B cell (primary cell): ENCODE measurements at regions not wholly inside any gene's neighbourhood (a gene's known extent, or its start where the extent isn't known, plus 50 kb on each side); places are given as distances from the start of the nearest gene placed in this dataset.

Experiments used
- ATAC-seq: fragments of 200-7000 bp; cut with Tn5 transposase; one replicate; pipeline ENCODE4 v1.10.0; 2021; ENCODE audit warnings: low read depth, mild to moderate bottlenecking, moderate number of reproducible peaks, moderate library complexity
- CTCF ChIA-PET: fragments of 350-600 bp; sonication (Branson Sonifier 250); formaldehyde crosslinking; loops from one replicate; lab custom pipeline; 2021; ENCODE audit warnings: antibody characterized with exemption, inconsistent platforms; lab: Charles Lee
- POLR2A ChIA-PET: fragments of 350-600 bp; sonication (Branson Sonifier 250); formaldehyde crosslinking; loops from one replicate; lab custom pipeline; 2021; ENCODE audit warnings: antibody characterized with exemption; lab: Charles Lee
- DNase-seq: peaks from one replicate; pipeline ENCODE4 v3.0.0; 2013
- H2AFZ ChIP-seq: 2 replicates; pipeline ENCODE4 v1.6.1; 2012; ENCODE audit warnings: mild to moderate bottlenecking, low read depth, low read length; ENCODE audit not compliant: insufficient read depth, poor library complexity, severe bottlenecking
- H3K27ac ChIP-seq, 2 donors: 1 replicate in 1 of 2; 2 replicates in 1 of 2; pipeline ENCODE4 v1.5.1; 2012 to 2013; ENCODE audit warnings: low read length in 2 of 2, mild to moderate bottlenecking in 2 of 2, moderate library complexity in 1 of 2
- H3K27me3 ChIP-seq, 4 experiments: fragments of 200-600 bp in 1 of 4; sonication (generic) in 1 of 4; replicated peaks in 1 of 4; 1 replicate in 2 of 4; 2 replicates in 2 of 4; pipeline versions ENCODE4 v1.6.1 to v1.7.0; 2013 to 2016; ENCODE audit warnings: low read length in 3 of 4, mild to moderate bottlenecking in 2 of 4, mixed read lengths in 1 of 4, moderate library complexity in 1 of 4; ENCODE audit not compliant: insufficient read depth in 4 of 4, control insufficient read depth in 3 of 4; ENCODE audit errors: control extremely low read depth in 1 of 4
- H3K36me3 ChIP-seq, 2 experiments: replicated peaks in 1 of 2; 1 replicate in 1 of 2; 2 replicates in 1 of 2; pipeline versions ENCODE4 v1.6.1 to v1.7.1; 2013; ENCODE audit warnings: low read length in 1 of 2; ENCODE audit not compliant: insufficient read depth in 2 of 2, control insufficient read depth in 1 of 2; ENCODE audit errors: control extremely low read depth in 1 of 2, extremely low read depth in 1 of 2
- H3K4me1 ChIP-seq, 2 donors: fragments of 200-600 bp in 1 of 2; sonication (generic) in 1 of 2; 1 replicate in 1 of 2; 2 replicates in 1 of 2; pipeline versions ENCODE4 v1.5.1 to v1.6.1; 2013 to 2017; ENCODE audit warnings: low read length in 2 of 2; ENCODE audit not compliant: control insufficient read depth in 2 of 2, insufficient read depth in 2 of 2
- H3K4me2 ChIP-seq: replicated peaks from 2 replicates; pipeline ENCODE3; 2012; ENCODE audit warnings: mild to moderate bottlenecking, low read depth, low read length; ENCODE audit not compliant: poor library complexity, severe bottlenecking
- H3K4me3 ChIP-seq, 5 experiments: fragments of 200-600 bp in 1 of 5; sonication (generic) in 1 of 5; 1 replicate in 3 of 5; 2 replicates in 2 of 5; pipeline versions ENCODE4 v1.5.1 to v1.7.0; 2011 to 2016; ENCODE audit warnings: low read length in 4 of 5, mild to moderate bottlenecking in 4 of 5, low read depth in 2 of 5, control low read depth in 1 of 5, moderate library complexity in 1 of 5; ENCODE audit not compliant: insufficient read depth in 1 of 5; ENCODE audit errors: control extremely low read depth in 1 of 5, extremely low read depth in 1 of 5
- H3K79me2 ChIP-seq: fragments of 200-600 bp; sonication (generic); one replicate; pipeline ENCODE4 v1.6.0; 2016; ENCODE audit warnings: low read length; ENCODE audit not compliant: control insufficient read depth, insufficient read depth
- H3K9ac ChIP-seq: fragments of 200-600 bp; sonication (generic); 2 replicates; pipeline ENCODE4 v1.6.1; 2017; ENCODE audit warnings: mild to moderate bottlenecking, low read length, moderate library complexity
- H3K9me3 ChIP-seq, 3 donors: one replicate each; pipeline versions ENCODE4 v1.6.1 to v1.7.1; 2013; ENCODE audit warnings: low read length in 2 of 3; ENCODE audit not compliant: control insufficient read depth in 2 of 3, insufficient read depth in 1 of 3; ENCODE audit errors: control extremely low read depth in 1 of 3
- H4K20me1 ChIP-seq: 2 replicates; pipeline ENCODE4 v1.6.0; 2012; ENCODE audit warnings: mild to moderate bottlenecking, low read length; ENCODE audit not compliant: insufficient read depth, control insufficient read depth, poor library complexity, severe bottlenecking
- H3K27ac Mint-ChIP-seq: one replicate; pipeline ENCODE4 v1.8.0; 2021; ENCODE audit warnings: mixed read lengths
- H3K27me3 Mint-ChIP-seq: one replicate; pipeline ENCODE4 v1.8.0; 2021; ENCODE audit warnings: mixed read lengths
- H3K4me1 Mint-ChIP-seq: one replicate; pipeline ENCODE4 v1.8.0; 2021; ENCODE audit warnings: mixed read lengths
- H3K4me3 Mint-ChIP-seq: one replicate; pipeline ENCODE4 v1.8.0; 2021; ENCODE audit warnings: mixed read lengths
- H3K9me3 Mint-ChIP-seq: one replicate; pipeline ENCODE4 v1.8.0; 2022; ENCODE audit warnings: mixed read lengths; ENCODE audit not compliant: insufficient read depth
- EZH2 ChIP-seq: IDR thresholded peaks from 2 replicates; pipeline ENCODE4 v1.6.1; 2012; ENCODE audit warnings: borderline replicate concordance, low read depth, mild to moderate bottlenecking, moderate library complexity, low read length; ENCODE audit not compliant: insufficient read depth, poor library complexity, severe bottlenecking
- WGBS: methylation state at CpG from one replicate; pipeline ENCODE4 v1.1.5; 2013; ENCODE audit warnings: missing lambda C conversion rate; ENCODE audit not compliant: insufficient coverage; 5-methylcytosine and 5-hydroxymethylcytosine counted together
- intact Hi-C: fragments of 100-400 bp; cut with micrococcal nuclease; formaldehyde crosslinking; loops from one replicate; pipeline ENCODE4 v1.10.0; 2022
- TF ChIP-seq, protein P1 (sequence below): fragments of 200-600 bp; IDR thresholded peaks from one replicate; pipeline ENCODE4 v1.8.0; 2022; ENCODE audit warnings: antibody characterized with exemption, mild to moderate bottlenecking

DNA sequence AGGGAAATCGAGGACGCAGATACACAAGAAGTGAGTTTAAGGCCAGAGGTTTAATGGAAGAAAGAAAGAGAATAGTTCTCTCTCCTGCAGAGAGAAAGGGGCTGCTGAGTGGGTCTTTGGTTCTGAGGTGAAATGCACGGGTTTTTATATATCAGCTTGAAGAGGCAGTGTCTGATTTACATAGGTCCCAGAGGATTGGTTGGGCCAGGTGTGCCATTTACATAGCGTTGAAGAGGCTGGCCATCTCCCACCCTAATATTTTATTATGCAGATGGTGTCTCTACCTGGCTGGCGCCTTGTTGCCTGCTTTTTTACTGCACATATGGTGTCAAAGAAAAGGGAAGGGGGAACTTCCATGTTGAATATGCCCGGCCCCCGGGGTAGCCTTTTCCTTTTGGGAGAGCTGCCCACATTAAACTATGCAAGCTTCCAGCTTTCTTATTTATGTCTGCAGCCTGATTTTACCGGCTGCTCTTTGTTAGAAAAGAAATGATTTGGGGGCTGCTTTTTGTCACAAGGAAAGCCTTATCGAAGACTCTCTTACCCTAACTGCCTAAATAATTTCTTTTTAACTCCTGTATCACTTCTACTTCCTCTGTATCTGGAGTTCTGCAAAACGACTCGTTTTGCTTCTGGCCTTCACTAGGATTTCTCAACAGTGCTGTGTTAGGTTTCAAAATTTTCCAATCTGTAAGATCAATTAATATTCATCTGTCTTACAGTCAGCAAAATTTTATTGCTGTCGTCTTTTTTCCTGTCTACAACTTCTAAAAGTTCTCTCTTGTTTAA is 268.5 kb downstream of the B3GLCT start:
- POLR2A ChIA-PET = no interaction called here

DNA sequence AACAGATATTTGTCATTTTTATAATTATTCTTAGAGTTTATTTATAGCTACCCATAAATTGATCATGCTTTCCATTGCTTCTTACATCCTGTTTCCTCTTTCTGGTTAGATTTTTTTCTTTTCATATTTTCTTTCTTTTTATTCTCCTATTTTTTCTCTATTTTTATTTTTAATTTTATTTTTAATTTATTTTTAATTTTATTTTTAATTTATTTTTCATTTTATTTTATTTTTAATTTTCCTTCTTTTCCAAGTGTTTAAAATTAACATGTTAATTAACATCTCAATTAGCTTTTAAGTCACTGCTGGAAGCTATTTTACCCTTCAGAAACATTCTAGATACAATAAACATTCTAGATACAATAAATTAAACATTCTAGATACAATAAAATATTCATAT is 269.6 kb downstream of the B3GLCT start:
- Histone ChIP-seq H3K9ac (no peak overlapping the region), H3K36me3 (no peaks in the 10 kb centered on the region), H3K4me3 (no peak overlapping the region), H3K4me2 (no peak overlapping the region), H3K4me1 (no peaks in the 10 kb centered on the region), H3K27ac (no peak overlapping the region), H3K27me3 (no peaks in the 10 kb centered on the region), H2AFZ (no peak overlapping the region), H3K79me2 (no peaks in the 10 kb centered on the region), H4K20me1 (no peaks in the 10 kb centered on the region), H3K9me3 (no peaks in the 10 kb centered on the region)
- H3K27ac Mint-ChIP-seq = no peak overlapping the region
- H3K27me3 Mint-ChIP-seq = peaks cover 2% of the 10 kb centered on the region
- H3K4me1 Mint-ChIP-seq = no peaks in the 10 kb centered on the region
- ChIA-PET POLR2A (no interaction called here), CTCF (no interaction called here)
- no peaks in the 10 kb centered on the region for H3K9me3 Mint-ChIP-seq
- intact Hi-C loops = no loop called here
- TF ChIP-seq EZH2 = no peak
- TF ChIP-seq, protein P1, sequence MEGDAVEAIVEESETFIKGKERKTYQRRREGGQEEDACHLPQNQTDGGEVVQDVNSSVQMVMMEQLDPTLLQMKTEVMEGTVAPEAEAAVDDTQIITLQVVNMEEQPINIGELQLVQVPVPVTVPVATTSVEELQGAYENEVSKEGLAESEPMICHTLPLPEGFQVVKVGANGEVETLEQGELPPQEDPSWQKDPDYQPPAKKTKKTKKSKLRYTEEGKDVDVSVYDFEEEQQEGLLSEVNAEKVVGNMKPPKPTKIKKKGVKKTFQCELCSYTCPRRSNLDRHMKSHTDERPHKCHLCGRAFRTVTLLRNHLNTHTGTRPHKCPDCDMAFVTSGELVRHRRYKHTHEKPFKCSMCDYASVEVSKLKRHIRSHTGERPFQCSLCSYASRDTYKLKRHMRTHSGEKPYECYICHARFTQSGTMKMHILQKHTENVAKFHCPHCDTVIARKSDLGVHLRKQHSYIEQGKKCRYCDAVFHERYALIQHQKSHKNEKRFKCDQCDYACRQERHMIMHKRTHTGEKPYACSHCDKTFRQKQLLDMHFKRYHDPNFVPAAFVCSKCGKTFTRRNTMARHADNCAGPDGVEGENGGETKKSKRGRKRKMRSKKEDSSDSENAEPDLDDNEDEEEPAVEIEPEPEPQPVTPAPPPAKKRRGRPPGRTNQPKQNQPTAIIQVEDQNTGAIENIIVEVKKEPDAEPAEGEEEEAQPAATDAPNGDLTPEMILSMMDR = no peak
- DNase-seq (no peak), ATAC-seq (no peak)
- H3K4me3 Mint-ChIP-seq = no peak overlapping the region

More for the DNA sequence above, 268.5 kb downstream of the B3GLCT start:
- TF ChIP-seq EZH2 = no peak
- TF ChIP-seq, protein P1 = no peak
- H3K36me3 ChIP-seq = no peaks in the 10 kb centered on the region
- H3K9me3 ChIP-seq = no peaks in the 10 kb centered on the region
- H3K4me2 ChIP-seq = no peak overlapping the region
- no peak overlapping the region for H3K4me3 ChIP-seq
- Mint-ChIP-seq H3K4me1 (no peaks in the 10 kb centered on the region), H3K27ac (no peak overlapping the region), H3K27me3 (peaks cover 2% of the 10 kb centered on the region), H3K4me3 (no peak overlapping the region), H3K9me3 (no peaks in the 10 kb centered on the region)
- H3K4me1 ChIP-seq = no peaks in the 10 kb centered on the region
- no peaks in the 10 kb centered on the region for H3K27me3 ChIP-seq
- no peak overlapping the region for H3K9ac ChIP-seq
- H3K79me2 ChIP-seq = no peaks in the 10 kb centered on the region
- 100% methylated on average over 2 of the region's 12 CpGs for WGBS
- intact Hi-C loops = no loop called here
- CTCF ChIA-PET = no interaction called here
- no peak overlapping the region for H3K27ac ChIP-seq
- ATAC-seq = no peak
- H2AFZ ChIP-seq = no peak overlapping the region
- no peak for DNase-seq
- no peaks in the 10 kb centered on the region for H4K20me1 ChIP-seq
